WTC11 (cell line): ENCODE measurements at regions not wholly inside any gene's neighbourhood (a gene's known extent, or its start where the extent isn't known, plus 50 kb on each side); places are given as distances from the start of the nearest gene placed in this dataset.

Experiments used
- ATAC-seq: fragments of 200-7000 bp; cut with Tn5 transposase; 2 replicates; pipeline ENCODE4 v1.10.0; 2021; ENCODE audit warnings: mild to moderate bottlenecking, moderate library complexity
- CTCF ChIA-PET: fragments of 300-600 bp; sonication (Branson Sonifier 250); formaldehyde crosslinking; loops from one replicate; lab custom pipeline; 2021; ENCODE audit warnings: antibody characterized with exemption; lab: Charles Lee
- POLR2A ChIA-PET: fragments of 350-600 bp; sonication (Branson Sonifier 250); formaldehyde crosslinking; loops from one replicate; lab custom pipeline; 2021; ENCODE audit warnings: antibody characterized with exemption; lab: Charles Lee
- DNase-seq: peaks from one replicate; pipeline ENCODE4 v3.0.0; 2021; ENCODE audit warnings: low spot score
- H3K27ac Mint-ChIP-seq: 2 replicates; pipeline ENCODE4 v1.8.0; 2021; ENCODE audit warnings: mixed read lengths
- H3K27me3 Mint-ChIP-seq: 2 replicates; pipeline ENCODE4 v1.8.0; 2021; ENCODE audit warnings: low read depth, mild to moderate bottlenecking, moderate library complexity, mixed read lengths
- H3K36me3 Mint-ChIP-seq: 2 replicates; pipeline ENCODE4 v1.8.0; 2021; ENCODE audit warnings: mixed read lengths
- H3K4me1 Mint-ChIP-seq: 2 replicates; pipeline ENCODE4 v1.8.0; 2022; ENCODE audit warnings: mixed read lengths
- H3K4me3 Mint-ChIP-seq: 2 replicates; pipeline ENCODE4 v1.8.0; 2021; ENCODE audit warnings: mild to moderate bottlenecking, moderate library complexity, mixed read lengths
- H3K9me3 Mint-ChIP-seq: 2 replicates; pipeline ENCODE4 v1.8.0; 2021; ENCODE audit warnings: mixed read lengths
- CBFB ChIP-seq: sonication (generic); formaldehyde crosslinking; IDR thresholded peaks from 2 replicates; pipeline ENCODE4 v1.8.1; 2022; ENCODE audit warnings: mild to moderate bottlenecking, low read depth, missing genetic modification reagents
- ELF4 ChIP-seq: sonication (generic); formaldehyde crosslinking; IDR thresholded peaks from 2 replicates; pipeline ENCODE4 v1.8.1; 2022; ENCODE audit warnings: low read depth, mild to moderate bottlenecking, moderate library complexity, missing genetic modification reagents
- ESRRA ChIP-seq: sonication (generic); formaldehyde crosslinking; IDR thresholded peaks from 2 replicates; pipeline ENCODE4 v1.8.1; 2022; ENCODE audit warnings: mild to moderate bottlenecking, missing genetic modification reagents, borderline replicate concordance
- ETV6 ChIP-seq: sonication (generic); formaldehyde crosslinking; IDR thresholded peaks from 2 replicates; pipeline ENCODE4 v1.8.1; 2022; ENCODE audit warnings: mild to moderate bottlenecking, missing genetic modification reagents
- GABPB1 ChIP-seq: sonication (generic); formaldehyde crosslinking; IDR thresholded peaks from 2 replicates; pipeline ENCODE4 v1.8.1; 2023; ENCODE audit warnings: mild to moderate bottlenecking, missing genetic modification reagents
- GTF2I ChIP-seq: fragments of 250-450 bp; sonication (Bioruptor Pico); conservative IDR thresholded peaks from 2 replicates; pipeline ENCODE4 v1.4.0; 2021; ENCODE audit warnings: mild to moderate bottlenecking
- NR3C1 ChIP-seq: sonication (generic); formaldehyde crosslinking; conservative IDR thresholded peaks from 2 replicates; pipeline ENCODE4 v1.8.1; 2023; ENCODE audit warnings: low read depth, mild to moderate bottlenecking, missing genetic modification reagents
- TEAD4 ChIP-seq: sonication (generic); formaldehyde crosslinking; IDR thresholded peaks from 2 replicates; pipeline ENCODE4 v1.8.0; 2022; ENCODE audit warnings: mild to moderate bottlenecking, missing genetic modification reagents
- TP53 ChIP-seq: sonication (generic); formaldehyde crosslinking; IDR thresholded peaks from 2 replicates; pipeline ENCODE4 v1.8.1; 2023; ENCODE audit warnings: mild to moderate bottlenecking, missing genetic modification reagents
- ZNF263 ChIP-seq: sonication (generic); formaldehyde crosslinking; IDR thresholded peaks from 2 replicates; pipeline ENCODE4 v1.8.1; 2022; ENCODE audit warnings: low read depth, mild to moderate bottlenecking, moderate library complexity, missing genetic modification reagents
- ZNF396 ChIP-seq: fragments of 250-450 bp; sonication (Bioruptor Pico); IDR thresholded peaks from 2 replicates; pipeline ENCODE4 v1.8.0; 2021; ENCODE audit warnings: mild to moderate bottlenecking, moderate library complexity, borderline replicate concordance
- TF ChIP-seq, protein P1 (sequence below): sonication (generic); formaldehyde crosslinking; IDR thresholded peaks from 2 replicates; pipeline ENCODE4 v1.8.1; 2022; ENCODE audit warnings: mild to moderate bottlenecking, missing genetic modification reagents, moderate library complexity, borderline replicate concordance
- TF ChIP-seq, protein P2 (sequence below): fragments of 250-450 bp; sonication (Bioruptor Pico); IDR thresholded peaks from 2 replicates; pipeline ENCODE4 v1.8.0; 2021; ENCODE audit warnings: mild to moderate bottlenecking
- TF ChIP-seq, protein P3 (sequence below): sonication (generic); formaldehyde crosslinking; IDR thresholded peaks from 2 replicates; pipeline ENCODE4 v1.8.1; 2022; ENCODE audit warnings: mild to moderate bottlenecking, moderate library complexity, missing genetic modification reagents
- TF ChIP-seq, protein P4 (sequence below): sonication (generic); formaldehyde crosslinking; IDR thresholded peaks from 2 replicates; pipeline ENCODE4 v1.8.0; 2023; ENCODE audit warnings: mild to moderate bottlenecking, missing genetic modification reagents
- TF ChIP-seq, protein P5 (sequence below): sonication (generic); formaldehyde crosslinking; conservative IDR thresholded peaks from 2 replicates; pipeline ENCODE4 v1.8.1; 2022; ENCODE audit warnings: mild to moderate bottlenecking, missing genetic modification reagents
- TF ChIP-seq, protein P6 (sequence below): sonication (generic); formaldehyde crosslinking; IDR thresholded peaks from 2 replicates; pipeline ENCODE4 v1.8.1; 2023; ENCODE audit warnings: mild to moderate bottlenecking, moderate library complexity, missing genetic modification reagents
- TF ChIP-seq, protein P7 (sequence below): sonication (generic); formaldehyde crosslinking; IDR thresholded peaks from 2 replicates; pipeline ENCODE4 v1.8.1; 2023; ENCODE audit warnings: mild to moderate bottlenecking, missing genetic modification reagents, moderate library complexity

DNA sequence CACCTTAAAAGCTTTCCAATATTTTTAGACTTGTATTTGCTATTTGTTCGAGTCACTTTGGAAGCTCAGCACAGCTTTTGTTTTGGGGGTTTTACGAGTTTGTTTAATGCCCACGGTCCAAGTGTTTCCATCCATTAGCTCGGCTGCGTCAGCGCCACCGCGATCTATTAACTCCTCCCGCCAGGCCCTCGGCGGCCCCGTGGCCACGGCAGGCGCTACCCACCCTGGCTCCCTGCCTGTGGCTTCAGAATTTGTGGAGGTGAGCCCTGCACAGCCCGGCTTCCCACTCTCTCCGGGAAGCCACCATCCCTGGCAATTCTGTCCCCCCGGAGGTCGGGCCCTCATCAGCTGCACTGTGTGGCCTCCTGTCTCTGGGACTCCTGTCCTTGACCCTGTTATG lies 648.5 kb downstream of the BRD1 start (continued):
- TF ChIP-seq ESRRA (CRISPR knock-in tag) (no peak), NR3C1 (CRISPR knock-in tag) (no peak)
- TF ChIP-seq, all 79 proteins: peak for 0

DNA sequence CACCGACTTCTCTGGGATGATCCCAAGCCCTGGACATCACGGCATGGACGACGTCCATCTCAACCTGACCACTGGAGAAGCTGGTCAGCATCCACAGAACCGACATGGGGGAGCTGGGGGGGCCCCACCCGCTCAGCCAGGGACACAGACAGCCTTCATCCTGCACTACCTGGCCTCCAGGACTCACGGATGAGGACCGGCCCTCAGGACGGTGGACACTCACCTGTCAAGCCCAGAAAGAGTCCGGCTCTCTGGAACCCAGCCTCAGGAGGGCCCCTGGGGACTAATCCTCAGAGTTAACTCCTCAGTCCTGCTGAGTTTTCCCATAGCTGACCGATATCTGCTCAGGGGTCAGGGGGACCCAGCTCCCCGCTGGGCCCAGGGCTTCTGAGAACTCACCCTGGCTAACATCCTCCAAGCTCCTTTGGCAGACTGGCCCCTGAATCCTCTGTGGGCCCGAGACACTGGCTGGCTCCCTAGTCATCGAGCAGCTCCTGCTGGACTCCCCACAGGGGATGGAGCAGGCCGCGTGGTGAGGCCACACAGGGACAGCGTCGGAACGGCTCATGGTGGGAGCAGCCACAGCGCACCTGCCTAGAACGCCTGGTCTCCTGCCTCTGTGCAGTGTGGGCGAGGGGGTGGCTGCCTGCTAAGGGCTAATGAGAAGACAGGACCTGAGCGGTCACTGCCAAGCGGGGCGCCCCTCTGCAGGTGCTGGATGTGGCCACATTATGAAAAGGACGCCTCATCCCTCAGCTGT lies 649.2 kb downstream of the BRD1 start:
- Mint-ChIP-seq H3K4me3 (no peak overlapping the region), H3K4me1 (no peaks in the 10 kb centered on the region), H3K9me3 (peaks cover 8% of the 10 kb centered on the region), H3K36me3 (no peaks in the 10 kb centered on the region), H3K27ac (no peak overlapping the region), H3K27me3 (no peaks in the 10 kb centered on the region; the same call in 1 of the 2 replicates)
- no peak for ATAC-seq
- ChIA-PET POLR2A (interaction anchor here (0.6 to 0.8 kb wide), 2 partner anchors 47 to 535 kb away, joined by 3 read pairs; no protein-coding TSS in a partner anchor), CTCF (interaction anchor here (1.1 to 1.2 kb wide), 2 partner anchors 127 to 132 kb away, joined by 4 to 5 read pairs; no protein-coding TSS in a partner anchor)
- DNase-seq = no peak
- TF ChIP-seq ELF4 (CRISPR knock-in tag) (no peak), ZNF396 (CRISPR knock-in tag) (no peak)
- TF ChIP-seq, protein P1, sequence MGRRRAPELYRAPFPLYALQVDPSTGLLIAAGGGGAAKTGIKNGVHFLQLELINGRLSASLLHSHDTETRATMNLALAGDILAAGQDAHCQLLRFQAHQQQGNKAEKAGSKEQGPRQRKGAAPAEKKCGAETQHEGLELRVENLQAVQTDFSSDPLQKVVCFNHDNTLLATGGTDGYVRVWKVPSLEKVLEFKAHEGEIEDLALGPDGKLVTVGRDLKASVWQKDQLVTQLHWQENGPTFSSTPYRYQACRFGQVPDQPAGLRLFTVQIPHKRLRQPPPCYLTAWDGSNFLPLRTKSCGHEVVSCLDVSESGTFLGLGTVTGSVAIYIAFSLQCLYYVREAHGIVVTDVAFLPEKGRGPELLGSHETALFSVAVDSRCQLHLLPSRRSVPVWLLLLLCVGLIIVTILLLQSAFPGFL (CRISPR knock-in tag) = no peak
- TF ChIP-seq, protein P2, sequence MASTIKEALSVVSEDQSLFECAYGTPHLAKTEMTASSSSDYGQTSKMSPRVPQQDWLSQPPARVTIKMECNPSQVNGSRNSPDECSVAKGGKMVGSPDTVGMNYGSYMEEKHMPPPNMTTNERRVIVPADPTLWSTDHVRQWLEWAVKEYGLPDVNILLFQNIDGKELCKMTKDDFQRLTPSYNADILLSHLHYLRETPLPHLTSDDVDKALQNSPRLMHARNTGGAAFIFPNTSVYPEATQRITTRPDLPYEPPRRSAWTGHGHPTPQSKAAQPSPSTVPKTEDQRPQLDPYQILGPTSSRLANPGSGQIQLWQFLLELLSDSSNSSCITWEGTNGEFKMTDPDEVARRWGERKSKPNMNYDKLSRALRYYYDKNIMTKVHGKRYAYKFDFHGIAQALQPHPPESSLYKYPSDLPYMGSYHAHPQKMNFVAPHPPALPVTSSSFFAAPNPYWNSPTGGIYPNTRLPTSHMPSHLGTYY (CRISPR knock-in tag) = no peak
- TF ChIP-seq, protein P3, sequence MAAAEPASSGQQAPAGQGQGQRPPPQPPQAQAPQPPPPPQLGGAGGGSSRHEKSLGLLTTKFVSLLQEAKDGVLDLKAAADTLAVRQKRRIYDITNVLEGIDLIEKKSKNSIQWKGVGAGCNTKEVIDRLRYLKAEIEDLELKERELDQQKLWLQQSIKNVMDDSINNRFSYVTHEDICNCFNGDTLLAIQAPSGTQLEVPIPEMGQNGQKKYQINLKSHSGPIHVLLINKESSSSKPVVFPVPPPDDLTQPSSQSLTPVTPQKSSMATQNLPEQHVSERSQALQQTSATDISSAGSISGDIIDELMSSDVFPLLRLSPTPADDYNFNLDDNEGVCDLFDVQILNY = no peak
- TF ChIP-seq, protein P4, sequence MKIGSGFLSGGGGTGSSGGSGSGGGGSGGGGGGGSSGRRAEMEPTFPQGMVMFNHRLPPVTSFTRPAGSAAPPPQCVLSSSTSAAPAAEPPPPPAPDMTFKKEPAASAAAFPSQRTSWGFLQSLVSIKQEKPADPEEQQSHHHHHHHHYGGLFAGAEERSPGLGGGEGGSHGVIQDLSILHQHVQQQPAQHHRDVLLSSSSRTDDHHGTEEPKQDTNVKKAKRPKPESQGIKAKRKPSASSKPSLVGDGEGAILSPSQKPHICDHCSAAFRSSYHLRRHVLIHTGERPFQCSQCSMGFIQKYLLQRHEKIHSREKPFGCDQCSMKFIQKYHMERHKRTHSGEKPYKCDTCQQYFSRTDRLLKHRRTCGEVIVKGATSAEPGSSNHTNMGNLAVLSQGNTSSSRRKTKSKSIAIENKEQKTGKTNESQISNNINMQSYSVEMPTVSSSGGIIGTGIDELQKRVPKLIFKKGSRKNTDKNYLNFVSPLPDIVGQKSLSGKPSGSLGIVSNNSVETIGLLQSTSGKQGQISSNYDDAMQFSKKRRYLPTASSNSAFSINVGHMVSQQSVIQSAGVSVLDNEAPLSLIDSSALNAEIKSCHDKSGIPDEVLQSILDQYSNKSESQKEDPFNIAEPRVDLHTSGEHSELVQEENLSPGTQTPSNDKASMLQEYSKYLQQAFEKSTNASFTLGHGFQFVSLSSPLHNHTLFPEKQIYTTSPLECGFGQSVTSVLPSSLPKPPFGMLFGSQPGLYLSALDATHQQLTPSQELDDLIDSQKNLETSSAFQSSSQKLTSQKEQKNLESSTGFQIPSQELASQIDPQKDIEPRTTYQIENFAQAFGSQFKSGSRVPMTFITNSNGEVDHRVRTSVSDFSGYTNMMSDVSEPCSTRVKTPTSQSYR (CRISPR knock-in tag) = no peak

DNA sequence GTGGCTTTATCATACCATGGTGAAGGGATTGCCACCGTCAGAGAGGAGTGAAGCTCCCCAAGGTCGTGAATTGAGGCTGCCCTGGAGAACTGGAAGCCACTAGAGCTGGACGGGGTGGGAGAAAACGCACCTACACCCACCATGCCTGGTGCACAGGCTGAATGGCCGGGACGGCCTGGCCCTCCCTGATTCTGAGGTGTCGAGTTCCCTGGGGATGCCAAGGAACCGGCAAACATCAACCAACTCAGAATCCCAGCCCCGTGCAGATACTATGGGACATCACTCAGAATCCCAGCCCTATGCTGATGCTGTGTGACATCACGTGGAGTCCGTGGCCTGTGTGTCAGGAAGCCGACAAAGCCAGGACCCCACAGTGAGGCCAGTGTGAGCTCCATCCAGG lies 650.0 kb downstream of the BRD1 start:
- H3K4me1 Mint-ChIP-seq = no peaks in the 10 kb centered on the region
- CTCF ChIA-PET = interaction anchor here (1.1 kb wide), 1 partner anchor 131 kb away, joined by 5 read pairs; no protein-coding TSS in a partner anchor
- H3K36me3 Mint-ChIP-seq = no peaks in the 10 kb centered on the region; the same call in 1 of the 2 replicates

More for the DNA sequence above, 650.0 kb downstream of the BRD1 start:
- H3K4me3 Mint-ChIP-seq = no peak overlapping the region
- peaks cover 13% of the 10 kb centered on the region for H3K9me3 Mint-ChIP-seq
- H3K27ac Mint-ChIP-seq = no peak overlapping the region
- no peaks in the 10 kb centered on the region; the same call in 1 of the 2 replicates for H3K27me3 Mint-ChIP-seq
- no peak for ATAC-seq
- TF ChIP-seq GTF2I (CRISPR knock-in tag) = no peak
- no peak for TF ChIP-seq TEAD4
- no peak for TF ChIP-seq GABPB1 (CRISPR knock-in tag)
- no peak for TF ChIP-seq ETV6
- TF ChIP-seq TP53 (CRISPR knock-in tag) = no peak
- TF ChIP-seq, protein P5, sequence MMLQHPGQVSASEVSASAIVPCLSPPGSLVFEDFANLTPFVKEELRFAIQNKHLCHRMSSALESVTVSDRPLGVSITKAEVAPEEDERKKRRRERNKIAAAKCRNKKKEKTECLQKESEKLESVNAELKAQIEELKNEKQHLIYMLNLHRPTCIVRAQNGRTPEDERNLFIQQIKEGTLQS (CRISPR knock-in tag) = no peak
- TF ChIP-seq CBFB (CRISPR knock-in tag) = no peak
- TF ChIP-seq, protein P6, sequence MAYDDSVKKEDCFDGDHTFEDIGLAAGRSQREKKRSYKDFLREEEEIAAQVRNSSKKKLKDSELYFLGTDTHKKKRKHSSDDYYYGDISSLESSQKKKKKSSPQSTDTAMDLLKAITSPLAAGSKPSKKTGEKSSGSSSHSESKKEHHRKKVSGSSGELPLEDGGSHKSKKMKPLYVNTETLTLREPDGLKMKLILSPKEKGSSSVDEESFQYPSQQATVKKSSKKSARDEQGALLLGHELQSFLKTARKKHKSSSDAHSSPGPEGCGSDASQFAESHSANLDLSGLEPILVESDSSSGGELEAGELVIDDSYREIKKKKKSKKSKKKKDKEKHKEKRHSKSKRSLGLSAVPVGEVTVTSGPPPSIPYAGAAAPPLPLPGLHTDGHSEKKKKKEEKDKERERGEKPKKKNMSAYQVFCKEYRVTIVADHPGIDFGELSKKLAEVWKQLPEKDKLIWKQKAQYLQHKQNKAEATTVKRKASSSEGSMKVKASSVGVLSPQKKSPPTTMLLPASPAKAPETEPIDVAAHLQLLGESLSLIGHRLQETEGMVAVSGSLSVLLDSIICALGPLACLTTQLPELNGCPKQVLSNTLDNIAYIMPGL = no peak
- no peak for TF ChIP-seq ZNF263 (CRISPR knock-in tag)
- TF ChIP-seq, protein P7, sequence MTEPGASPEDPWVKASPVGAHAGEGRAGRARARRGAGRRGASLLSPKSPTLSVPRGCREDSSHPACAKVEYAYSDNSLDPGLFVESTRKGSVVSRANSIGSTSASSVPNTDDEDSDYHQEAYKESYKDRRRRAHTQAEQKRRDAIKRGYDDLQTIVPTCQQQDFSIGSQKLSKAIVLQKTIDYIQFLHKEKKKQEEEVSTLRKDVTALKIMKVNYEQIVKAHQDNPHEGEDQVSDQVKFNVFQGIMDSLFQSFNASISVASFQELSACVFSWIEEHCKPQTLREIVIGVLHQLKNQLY = no peak
- TF ChIP-seq, all 79 proteins: peak for 0
- DNase-seq = no peak
- POLR2A ChIA-PET = no interaction called here
